CD4-positive, alpha-beta T cell (primary cell): ENCODE measurements at regions not wholly inside any gene's neighbourhood (a gene's known extent, or its start where the extent isn't known, plus 50 kb on each side); places are given as distances from the start of the nearest gene placed in this dataset.

Experiments
- ATAC-seq: fragments of 200-7000 bp; cut with Tn5 transposase; one replicate; pipeline ENCODE4 v1.10.0; 2022; ENCODE audit warnings: mild to moderate bottlenecking; ENCODE audit not compliant: poor library complexity
- CTCF ChIA-PET: fragments of 350-600 bp; sonication (Branson Sonifier 250); formaldehyde crosslinking; loops from one replicate; lab custom pipeline; 2021; ENCODE audit warnings: antibody characterized with exemption, inconsistent platforms; lab: Charles Lee
- POLR2A ChIA-PET: fragments of 350-600 bp; sonication (Branson Sonifier 250); formaldehyde crosslinking; loops from one replicate; lab custom pipeline; 2021; ENCODE audit warnings: antibody characterized with exemption, inconsistent platforms; lab: Charles Lee
- DNase-seq, 14 experiments: peaks; one replicate each; pipeline ENCODE4 v3.0.0-alpha.2; 2013 to 2020; ENCODE audit warnings: mixed read lengths in 2 of 14
- H3K27ac ChIP-seq, 2 donors: one replicate each; pipeline versions ENCODE4 v1.5.1 to v1.7.0; 2013; ENCODE audit warnings: low read length in 2 of 2, low read depth in 1 of 2, mild to moderate bottlenecking in 1 of 2
- H3K27me3 ChIP-seq, 2 experiments: 1 replicate in 1 of 2; 2 replicates in 1 of 2; pipeline versions ENCODE4 v1.6.1 to v1.7.0; 2013; ENCODE audit warnings: low read length in 2 of 2, control low read depth in 1 of 2, mild to moderate bottlenecking in 1 of 2, moderate library complexity in 1 of 2; ENCODE audit not compliant: insufficient read depth in 2 of 2, control insufficient read depth in 1 of 2
- H3K36me3 ChIP-seq: one replicate; pipeline ENCODE4 v1.6.1; 2013; ENCODE audit warnings: low read length, control low read depth; ENCODE audit not compliant: insufficient read depth
- H3K4me1 ChIP-seq: one replicate; pipeline ENCODE4 v1.6.1; 2013; ENCODE audit warnings: low read length, control low read depth; ENCODE audit not compliant: insufficient read depth
- H3K4me3 ChIP-seq: one replicate; pipeline ENCODE4 v1.5.1; 2013; ENCODE audit warnings: mild to moderate bottlenecking, low read length, moderate library complexity
- H3K9me3 ChIP-seq, 2 experiments: 1 replicate in 1 of 2; 2 replicates in 1 of 2; pipeline versions ENCODE4 v1.6.1 to v1.7.0; 2013; ENCODE audit warnings: low read length in 2 of 2, mild to moderate bottlenecking in 2 of 2, control low read depth in 1 of 2, moderate library complexity in 1 of 2; ENCODE audit not compliant: control insufficient read depth in 1 of 2, insufficient read depth in 1 of 2
- H3K27ac Mint-ChIP-seq: one replicate; pipeline ENCODE4 v1.8.0; 2020; ENCODE audit warnings: mixed read lengths
- H3K27me3 Mint-ChIP-seq: one replicate; pipeline ENCODE4 v1.8.0; 2021; ENCODE audit warnings: mixed read lengths
- H3K36me3 Mint-ChIP-seq: one replicate; pipeline ENCODE4 v1.8.0; 2021; ENCODE audit warnings: low read depth, mixed read lengths
- H3K4me1 Mint-ChIP-seq: one replicate; pipeline ENCODE4 v1.8.0; 2021; ENCODE audit warnings: low read depth, mixed read lengths
- H3K4me3 Mint-ChIP-seq: one replicate; pipeline ENCODE4 v1.8.0; 2020; ENCODE audit warnings: mild to moderate bottlenecking, mixed read lengths
- H3K9me3 Mint-ChIP-seq: one replicate; pipeline ENCODE4 v1.8.0; 2020; ENCODE audit warnings: mixed read lengths
- CTCF ChIP-seq: fragments of 200-600 bp; IDR thresholded peaks from one replicate; pipeline ENCODE4 v1.8.0; 2022; ENCODE audit warnings: antibody characterized with exemption, mild to moderate bottlenecking
- intact Hi-C, 2 experiments: fragments of 100-400 bp; cut with DNase I in 1 of 2; cut with micrococcal nuclease in 1 of 2; formaldehyde crosslinking; loops; one replicate each; pipeline versions ENCODE4 v1.15.1 to v1.9.0; 2023 to 2025; cut with DNase I, micrococcal nuclease

GRCh38 chr2:41540272-41540998 is 507.4 kb upstream of the PKDCC start:
- Histone ChIP-seq H3K4me1 (no peaks in the 10 kb centered on the region), H3K9me3 (no peaks in the 10 kb centered on the region), H3K36me3 (no peaks in the 10 kb centered on the region), H3K4me3 (no peak overlapping the region), H3K27ac (no peak overlapping the region), H3K27me3 (no peaks in the 10 kb centered on the region)
- no peak for TF ChIP-seq CTCF
- no peak overlapping the region for H3K4me3 Mint-ChIP-seq
- ATAC-seq (no peak), DNase-seq (no peak)
- no peaks in the 10 kb centered on the region for H3K36me3 Mint-ChIP-seq
- H3K27me3 Mint-ChIP-seq = no peaks in the 10 kb centered on the region
- ChIA-PET POLR2A (no interaction called here), CTCF (no interaction called here)
- H3K4me1 Mint-ChIP-seq = no peaks in the 10 kb centered on the region
- H3K27ac Mint-ChIP-seq = no peak overlapping the region
- H3K9me3 Mint-ChIP-seq = peaks cover 3% of the 10 kb centered on the region
- intact Hi-C loops = no loop called here

- H3K27me3 ChIP-seq = no peaks in the 10 kb centered on the region
- no peak for TF ChIP-seq CTCF
- no peaks in the 10 kb centered on the region for H3K36me3 Mint-ChIP-seq
- POLR2A ChIA-PET = no interaction called here
- CTCF ChIA-PET = no interaction called here
- DNase-seq (no peak), ATAC-seq (no peak)
- H3K4me1 ChIP-seq = no peaks in the 10 kb centered on the region
- no peaks in the 10 kb centered on the region for H3K9me3 ChIP-seq
- H3K4me3 ChIP-seq = no peak overlapping the region
- H3K27me3 Mint-ChIP-seq = no peaks in the 10 kb centered on the region
- intact Hi-C loops = no loop called here
- no peak overlapping the region for H3K4me3 Mint-ChIP-seq
- H3K36me3 ChIP-seq = no peaks in the 10 kb centered on the region
- H3K9me3 Mint-ChIP-seq = peaks cover 5% of the 10 kb centered on the region
- no peak overlapping the region for H3K27ac Mint-ChIP-seq
- H3K4me1 Mint-ChIP-seq = no peaks in the 10 kb centered on the region
- H3K27ac ChIP-seq = no peak overlapping the region
Observed at GRCh38 chr2:41543726-41544125, 504.1 kb upstream of the PKDCC start.

- Histone ChIP-seq H3K27ac (no peak overlapping the region), H3K27me3 (no peaks in the 10 kb centered on the region), H3K4me3 (no peak overlapping the region), H3K36me3 (no peaks in the 10 kb centered on the region), H3K4me1 (no peaks in the 10 kb centered on the region), H3K9me3 (no peaks in the 10 kb centered on the region)
- Mint-ChIP-seq H3K27me3 (no peaks in the 10 kb centered on the region), H3K4me3 (no peak overlapping the region), H3K36me3 (no peaks in the 10 kb centered on the region), H3K4me1 (no peaks in the 10 kb centered on the region), H3K9me3 (peaks cover 5% of the 10 kb centered on the region), H3K27ac (no peak overlapping the region)
- ChIA-PET POLR2A (interaction anchor here (0.7 kb wide), 1 partner anchor 70 kb away, joined by 3 read pairs; no protein-coding TSS in a partner anchor), CTCF (no interaction called here)
- intact Hi-C loops = no loop called here
- ATAC-seq (no peak), DNase-seq (no peak)
- TF ChIP-seq CTCF = no peak
Observed at GRCh38 chr2:41544709-41545108, 503.1 kb upstream of the PKDCC start.
